ENCODE measurements at regions not wholly inside any gene's neighbourhood (a gene's known extent, or its start where the extent isn't known, plus 50 kb on each side); places are given as distances from the start of the nearest gene placed in this dataset.

DNA sequence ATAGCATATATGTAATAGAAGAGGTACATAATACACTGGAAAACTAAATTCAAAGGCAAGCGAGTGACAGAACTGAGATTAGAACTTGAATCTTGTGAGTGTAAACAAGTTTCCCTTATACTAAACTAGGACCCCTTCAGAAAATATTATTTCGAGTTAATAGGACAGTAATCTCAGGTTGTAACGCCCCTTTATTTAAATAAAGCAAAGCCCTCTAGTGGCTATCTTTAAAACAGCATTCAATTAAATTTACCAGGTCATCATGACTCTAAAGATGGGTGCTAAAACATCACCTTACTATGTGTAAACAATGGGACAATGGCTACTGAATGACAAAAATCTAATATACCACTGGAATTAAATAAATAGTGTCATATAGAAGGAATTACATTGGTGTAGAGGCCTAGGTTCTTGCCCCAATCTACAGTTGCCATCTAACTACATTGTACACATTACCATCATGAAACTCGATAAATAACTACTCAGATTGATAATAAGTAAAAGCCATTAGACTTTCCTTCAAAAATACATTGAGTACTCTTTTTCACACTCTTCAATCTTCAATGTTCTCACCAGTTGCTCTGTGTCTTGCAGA is 255.4 kb upstream of the IRAK1BP1 start:
- TF ChIP-seq, protein P1, sequence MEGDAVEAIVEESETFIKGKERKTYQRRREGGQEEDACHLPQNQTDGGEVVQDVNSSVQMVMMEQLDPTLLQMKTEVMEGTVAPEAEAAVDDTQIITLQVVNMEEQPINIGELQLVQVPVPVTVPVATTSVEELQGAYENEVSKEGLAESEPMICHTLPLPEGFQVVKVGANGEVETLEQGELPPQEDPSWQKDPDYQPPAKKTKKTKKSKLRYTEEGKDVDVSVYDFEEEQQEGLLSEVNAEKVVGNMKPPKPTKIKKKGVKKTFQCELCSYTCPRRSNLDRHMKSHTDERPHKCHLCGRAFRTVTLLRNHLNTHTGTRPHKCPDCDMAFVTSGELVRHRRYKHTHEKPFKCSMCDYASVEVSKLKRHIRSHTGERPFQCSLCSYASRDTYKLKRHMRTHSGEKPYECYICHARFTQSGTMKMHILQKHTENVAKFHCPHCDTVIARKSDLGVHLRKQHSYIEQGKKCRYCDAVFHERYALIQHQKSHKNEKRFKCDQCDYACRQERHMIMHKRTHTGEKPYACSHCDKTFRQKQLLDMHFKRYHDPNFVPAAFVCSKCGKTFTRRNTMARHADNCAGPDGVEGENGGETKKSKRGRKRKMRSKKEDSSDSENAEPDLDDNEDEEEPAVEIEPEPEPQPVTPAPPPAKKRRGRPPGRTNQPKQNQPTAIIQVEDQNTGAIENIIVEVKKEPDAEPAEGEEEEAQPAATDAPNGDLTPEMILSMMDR (IDR thresholded peaks at IDR 0.05 in 2 of 3, conservative IDR thresholded peaks at IDR 0.05 in 1 of 3; ENCODE audit: insufficient read depth in 2 of 3, low read depth in 1 of 3, low read length in 3 of 3), result peak in 2 of 3 experiments; percentile 29 to 36; a peak in 2 of 6 replicates
- peak in 1 of 2 experiments; percentile 27; a peak in 2 of 4 replicates for TF ChIP-seq RAD21 (CRISPR knock-in tag; conservative IDR thresholded peaks at IDR 0.05 in 1 of 2, IDR thresholded peaks at IDR 0.05 in 1 of 2)
- no peak for TF ChIP-seq KLF13 (tag; IDR thresholded peaks at IDR 0.05; ENCODE audit: borderline replicate concordance, low read depth)
- in situ Hi-C loops (cut with MboI) (no loop called here), intact Hi-C loops (cut with micrococcal nuclease) (no loop called here)
- peak; percentile 51; the same call in 1 of the 3 replicates for ATAC-seq
- Histone ChIP-seq H3K9ac (ENCODE audit: insufficient read depth in 1 of 2, low read depth in 2 of 2, low read length in 2 of 2) (no peak overlapping the region), H3K4me2 (ENCODE audit: insufficient read depth, low read length) (no peak overlapping the region), H3K27me3 (ENCODE audit: control insufficient read depth in 2 of 2, insufficient read depth in 2 of 2, low read length in 2 of 2) (no peaks in the 10 kb centered on the region), H3K4me3 (no peak overlapping the region), H2AFZ (ENCODE audit: low read depth, low read length) (no peak overlapping the region), H3K4me1 (replicated peaks in 1 of 2; ENCODE audit: control insufficient read depth in 2 of 2, insufficient read depth in 2 of 2, low read length in 2 of 2) (no peaks in the 10 kb centered on the region), H3K9me3 (replicated peaks; ENCODE audit: control insufficient read depth, insufficient read depth, low read depth, low read length) (no peaks in the 10 kb centered on the region), H3K36me3 (ENCODE audit: control insufficient read depth, insufficient read depth, low read length) (no peaks in the 10 kb centered on the region), H3K79me2 (ENCODE audit: control insufficient read depth, insufficient read depth, low read length) (no peaks in the 10 kb centered on the region), H4K20me1 (replicated peaks; ENCODE audit: control insufficient read depth, insufficient read depth, low read length) (no peaks in the 10 kb centered on the region), H3K9me1 (ENCODE audit: control insufficient read depth, insufficient read depth, low read length) (no peaks in the 10 kb centered on the region), H3K27ac (ENCODE audit: extremely low read depth, low read depth, low read length) (no peak overlapping the region)
- WGBS (ENCODE audit: insufficient coverage, low coverage, missing lambda C conversion rate), result 2% methylated on average over 4 of the region's 4 CpGs
- no TSS peak for BruUV-seq (replicated peaks)
- CTCF ChIA-PET (ENCODE audit: low intra/inter-chr PET ratio), result no interaction called here
- POLR2A ChIA-PET, result interaction anchor here (0.6 kb wide), 1 partner anchor 992 kb away, joined by 3 read pairs; no protein-coding TSS in a partner anchor
- no peak for FAIRE-seq
- DNase-seq (ENCODE audit: extremely low read depth in 1 of 4, low spot score in 3 of 4), result peak; percentile 1 to 46 (median 30)

Measured in K562 (cell line).